Naive thymus-derived CD4-positive, alpha-beta T cell (primary cell): ENCODE measurements at regions not wholly inside any gene's neighbourhood (a gene's known extent, or its start where the extent isn't known, plus 50 kb on each side); places are given as distances from the start of the nearest gene placed in this dataset.

ENCODE experiments used
- ATAC-seq: fragments of 150-1000 bp; cut with Tn5 transposase; 2 replicates; pipeline ENCODE4 v1.10.0; 2021; ENCODE audit warnings: mild to moderate bottlenecking, moderate library complexity
- CTCF ChIA-PET: fragments of 350-600 bp; sonication (Branson Sonifier 250); formaldehyde crosslinking; loops from one replicate; lab custom pipeline; 2021; ENCODE audit warnings: antibody characterized with exemption; lab: Charles Lee
- POLR2A ChIA-PET: fragments of 350-600 bp; sonication (Branson Sonifier 250); formaldehyde crosslinking; loops from one replicate; lab custom pipeline; 2021; ENCODE audit warnings: antibody characterized with exemption, inconsistent platforms; lab: Charles Lee
- DNase-seq, 9 donors: peaks; one replicate each; pipeline versions ENCODE4 v3.0.0 to v3.0.0-alpha.2; 2020 to 2022; ENCODE audit warnings: mixed read lengths in 1 of 9
- H3K27ac ChIP-seq: one replicate; pipeline ENCODE4 v1.7.0; 2013; ENCODE audit warnings: mild to moderate bottlenecking, low read depth, low read length, moderate library complexity
- H3K27me3 ChIP-seq, 2 donors: one replicate each; pipeline ENCODE4 v1.7.0; 2013; ENCODE audit warnings: low read length in 2 of 2, mild to moderate bottlenecking in 2 of 2, moderate library complexity in 2 of 2; ENCODE audit not compliant: control insufficient read depth in 2 of 2, insufficient read depth in 2 of 2
- H3K36me3 ChIP-seq, 3 experiments: 1 replicate in 2 of 3; 2 replicates in 1 of 3; pipeline ENCODE4 v1.7.0; 2013; ENCODE audit warnings: low read length in 3 of 3, mild to moderate bottlenecking in 3 of 3, moderate library complexity in 1 of 3; ENCODE audit not compliant: insufficient read depth in 3 of 3, control insufficient read depth in 2 of 3
- H3K4me1 ChIP-seq, 2 donors: one replicate each; pipeline ENCODE4 v1.7.0; 2013; ENCODE audit warnings: low read length in 2 of 2, mild to moderate bottlenecking in 2 of 2, moderate library complexity in 1 of 2; ENCODE audit not compliant: control insufficient read depth in 2 of 2, insufficient read depth in 2 of 2
- H3K4me3 ChIP-seq: 2 replicates; pipeline ENCODE4 v1.7.0; 2013; ENCODE audit warnings: mild to moderate bottlenecking, low read length
- H3K9me3 ChIP-seq, 3 experiments: 1 replicate in 2 of 3; 2 replicates in 1 of 3; pipeline ENCODE4 v1.7.0; 2013; ENCODE audit warnings: low read length in 3 of 3; ENCODE audit not compliant: control insufficient read depth in 2 of 3
- H3K27ac Mint-ChIP-seq, 9 donors: one replicate each; pipeline ENCODE4 v1.8.0; 2020 to 2022; ENCODE audit warnings: mixed read lengths in 9 of 9, mild to moderate bottlenecking in 8 of 9, moderate library complexity in 5 of 9, inconsistent platforms in 2 of 9
- H3K27me3 Mint-ChIP-seq, 5 donors: one replicate each; pipeline ENCODE4 v1.8.0; 2021 to 2022; ENCODE audit warnings: mixed read lengths in 5 of 5, mild to moderate bottlenecking in 1 of 5
- H3K36me3 Mint-ChIP-seq, 5 donors: one replicate each; pipeline ENCODE4 v1.8.0; 2020 to 2022; ENCODE audit warnings: mixed read lengths in 5 of 5, mild to moderate bottlenecking in 3 of 5, inconsistent platforms in 1 of 5
- H3K4me1 Mint-ChIP-seq, 7 donors: one replicate each; pipeline ENCODE4 v1.8.0; 2020 to 2022; ENCODE audit warnings: mixed read lengths in 7 of 7, mild to moderate bottlenecking in 3 of 7, inconsistent platforms in 1 of 7
- H3K4me3 Mint-ChIP-seq, 10 donors: one replicate each; pipeline ENCODE4 v1.8.0; 2020 to 2022; ENCODE audit warnings: mild to moderate bottlenecking in 10 of 10, mixed read lengths in 10 of 10, moderate library complexity in 6 of 10, inconsistent platforms in 2 of 10
- H3K9me3 Mint-ChIP-seq, 11 donors: one replicate each; pipeline ENCODE4 v1.8.0; 2020 to 2022; ENCODE audit warnings: mixed read lengths in 11 of 11, mild to moderate bottlenecking in 4 of 11, inconsistent platforms in 1 of 11, moderate library complexity in 1 of 11
- intact Hi-C, 2 donors: fragments of 100-400 bp; cut with micrococcal nuclease; formaldehyde crosslinking; loops; one replicate each; pipeline ENCODE4 v1.15.1; 2023

DNA sequence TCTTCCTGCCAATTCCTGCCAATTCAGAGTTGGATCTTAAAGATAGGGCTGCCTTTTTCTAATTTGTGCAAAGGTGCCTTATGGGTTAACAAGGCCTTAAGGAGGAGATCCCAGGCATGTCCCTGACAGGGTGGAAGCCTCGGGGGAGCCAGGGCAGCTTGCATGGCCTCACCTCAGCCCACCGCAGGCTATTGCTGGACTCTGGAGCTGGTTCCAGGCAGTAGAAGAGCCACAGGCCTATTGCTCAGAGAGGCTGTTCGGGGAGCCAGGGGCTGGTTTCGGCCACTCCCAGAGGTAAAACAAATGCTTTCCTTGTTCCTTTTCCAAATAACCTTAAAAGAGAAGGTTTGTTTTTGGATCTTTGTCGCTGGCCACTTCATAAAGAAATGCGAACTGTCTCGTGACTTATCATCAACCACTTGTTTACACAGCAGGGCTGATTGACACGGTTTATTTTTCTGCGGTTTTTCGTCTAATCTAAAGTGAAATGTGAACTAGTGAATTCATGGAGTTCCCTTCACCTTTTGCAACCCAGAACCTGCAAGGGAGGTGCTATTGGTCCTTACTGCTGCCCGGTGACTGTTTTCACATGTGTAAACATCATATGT lies 108.6 kb downstream of the APOB start:
- ChIA-PET POLR2A (no interaction called here), CTCF (no interaction called here)
- Histone ChIP-seq H3K27me3 (no peaks in the 10 kb centered on the region), H3K36me3 (no peaks in the 10 kb centered on the region), H3K27ac (no peak overlapping the region), H3K4me1 (no peaks in the 10 kb centered on the region), H3K9me3 (no peaks in the 10 kb centered on the region), H3K4me3 (no peak overlapping the region)
- Mint-ChIP-seq H3K27ac (no peak overlapping the region), H3K4me3 (no peak overlapping the region), H3K4me1 (no peaks in the 10 kb centered on the region), H3K36me3 (no peaks in the 10 kb centered on the region), H3K9me3 (peaks cover 0 to 2% (median 0%) of the 10 kb centered on the region in 11 donors), H3K27me3 (peaks cover 0 to 35% (median 22%) of the 10 kb centered on the region in 5 donors)
- no peak for ATAC-seq
- intact Hi-C loops = no loop called here
- DNase-seq = no peak

DNA sequence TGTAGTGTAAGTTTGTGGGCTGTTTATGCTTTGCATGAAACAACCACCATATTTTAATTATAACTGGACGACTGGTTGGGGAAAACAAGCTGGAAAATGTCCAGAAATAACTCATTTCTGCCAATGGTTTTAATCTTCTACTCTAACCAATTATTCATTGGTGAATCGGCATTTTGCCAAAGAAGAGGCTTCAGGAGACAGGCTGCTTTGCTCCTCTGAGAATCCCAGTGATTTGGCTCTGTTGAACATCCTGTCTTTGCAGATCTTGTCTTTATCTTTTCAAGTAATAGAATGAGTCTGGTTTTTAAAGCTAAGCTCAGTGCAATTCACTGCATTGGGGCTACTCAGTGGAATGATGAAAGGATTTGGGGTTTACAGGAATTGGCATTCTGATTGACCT lies 109.6 kb downstream of the APOB start:
- peaks cover 0 to 3% (median 2%) of the 10 kb centered on the region in 11 donors for H3K9me3 Mint-ChIP-seq
- ATAC-seq (no peak), DNase-seq (no peak)
- H3K4me3 Mint-ChIP-seq = no peak overlapping the region
- H3K27me3 Mint-ChIP-seq = peaks cover 0 to 40% (median 22%) of the 10 kb centered on the region in 5 donors
- Histone ChIP-seq H3K36me3 (no peaks in the 10 kb centered on the region), H3K27ac (no peak overlapping the region), H3K4me3 (no peak overlapping the region), H3K27me3 (no peaks in the 10 kb centered on the region), H3K9me3 (no peaks in the 10 kb centered on the region), H3K4me1 (no peaks in the 10 kb centered on the region)
- CTCF ChIA-PET = no interaction called here
- no peaks in the 10 kb centered on the region for H3K4me1 Mint-ChIP-seq
- H3K36me3 Mint-ChIP-seq = peaks cover 0 to under 1% (median 0%) of the 10 kb centered on the region in 5 donors
- POLR2A ChIA-PET = no interaction called here
- intact Hi-C loops = no loop called here
- no peak overlapping the region for H3K27ac Mint-ChIP-seq

DNA sequence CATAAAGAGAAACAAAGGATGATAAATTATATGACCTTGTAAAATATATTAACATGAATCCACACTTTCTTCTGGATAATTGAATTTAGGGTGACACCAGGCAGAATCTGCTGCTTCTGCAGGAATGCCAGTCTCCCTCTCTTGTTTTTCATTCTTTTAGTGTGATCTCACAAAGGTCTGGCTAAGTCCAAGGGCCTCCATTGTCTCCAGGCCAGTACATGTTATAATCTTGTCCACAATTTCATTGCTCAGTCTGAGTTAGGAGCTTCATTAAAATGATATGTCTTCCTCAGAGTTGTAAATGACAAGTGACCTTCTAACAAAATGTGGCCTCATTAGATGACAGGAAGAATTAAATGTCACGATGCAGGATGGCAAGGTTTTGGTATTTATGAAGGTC lies 110.2 kb downstream of the APOB start:
- POLR2A ChIA-PET = no interaction called here
- peaks cover 0 to 9% (median 6%) of the 10 kb centered on the region in 11 donors for H3K9me3 Mint-ChIP-seq
- no peaks in the 10 kb centered on the region for H3K27me3 ChIP-seq
- H3K27ac Mint-ChIP-seq = no peak overlapping the region
- H3K4me1 Mint-ChIP-seq = no peaks in the 10 kb centered on the region
- DNase-seq (no peak), ATAC-seq (no peak)
- H3K36me3 ChIP-seq = no peaks in the 10 kb centered on the region
- H3K4me3 ChIP-seq = no peak overlapping the region
- peaks cover 0 to 45% (median 22%) of the 10 kb centered on the region in 5 donors for H3K27me3 Mint-ChIP-seq
- CTCF ChIA-PET = interaction anchor here (0.7 kb wide), 1 partner anchor 29 kb away, joined by 3 read pairs; no protein-coding TSS in a partner anchor
- intact Hi-C loops = no loop called here
- no peak overlapping the region for H3K4me3 Mint-ChIP-seq
- H3K9me3 ChIP-seq = no peaks in the 10 kb centered on the region
- no peaks in the 10 kb centered on the region for H3K4me1 ChIP-seq
- no peak overlapping the region for H3K27ac ChIP-seq
- H3K36me3 Mint-ChIP-seq = peaks cover 0 to 5% (median 0%) of the 10 kb centered on the region in 5 donors

DNA sequence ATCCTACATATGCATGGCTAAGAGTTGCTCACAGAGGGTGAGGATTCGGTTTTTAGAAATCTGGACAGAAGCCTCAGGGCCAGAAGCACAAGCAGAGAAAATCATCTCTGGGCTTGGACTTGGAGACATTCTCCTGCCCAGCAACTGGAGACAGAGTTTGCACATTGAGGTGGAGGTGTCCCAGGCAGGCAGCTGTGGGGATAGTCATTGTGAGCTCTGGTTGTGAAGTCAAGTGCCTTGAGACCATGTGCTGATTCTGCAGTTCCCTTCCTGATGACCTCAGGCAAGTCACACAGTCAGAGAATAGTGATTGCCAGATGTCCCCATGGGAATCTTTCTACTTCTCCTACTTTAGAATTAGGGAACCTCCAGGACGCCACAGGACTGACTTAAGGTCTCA lies 108.4 kb upstream of the LDAH start:
- intact Hi-C loops = no loop called here
- ATAC-seq (no peak), DNase-seq (no peak)
- ChIA-PET POLR2A (no interaction called here), CTCF (no interaction called here)
- Histone ChIP-seq H3K27me3 (no peaks in the 10 kb centered on the region), H3K36me3 (no peaks in the 10 kb centered on the region), H3K27ac (no peak overlapping the region), H3K4me1 (no peaks in the 10 kb centered on the region), H3K4me3 (no peak overlapping the region), H3K9me3 (no peaks in the 10 kb centered on the region)
- Mint-ChIP-seq H3K4me3 (no peak overlapping the region), H3K36me3 (peaks cover 0 to 13% (median 0%) of the 10 kb centered on the region in 5 donors), H3K9me3 (peaks cover 5 to 27% (median 15%) of the 10 kb centered on the region in 11 donors), H3K27me3 (peaks cover 0 to 53% (median 24%) of the 10 kb centered on the region in 5 donors), H3K27ac (no peak overlapping the region), H3K4me1 (no peaks in the 10 kb centered on the region)

DNA sequence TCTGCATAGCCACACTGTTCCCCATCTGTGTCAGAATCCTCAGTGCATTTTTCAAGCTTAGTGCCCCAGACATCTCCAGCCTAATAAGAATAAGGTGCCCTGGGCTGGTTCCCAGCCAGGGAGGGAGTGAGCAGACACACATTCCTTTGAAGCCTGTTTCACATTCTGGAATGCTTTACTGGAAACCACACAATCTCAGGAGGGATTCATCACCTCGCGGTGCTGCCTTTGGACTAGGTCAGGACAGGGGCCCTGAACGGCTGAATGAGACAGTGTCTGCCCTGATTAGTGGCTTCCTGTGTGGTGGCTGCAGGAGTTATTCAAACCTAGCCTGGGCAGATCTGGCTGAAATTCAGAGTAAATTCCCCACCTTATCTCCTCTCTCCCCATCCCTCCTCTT lies 108.0 kb upstream of the LDAH start:
- no peak overlapping the region for H3K4me3 ChIP-seq
- ChIA-PET POLR2A (no interaction called here), CTCF (no interaction called here)
- Mint-ChIP-seq H3K36me3 (peaks cover 0 to 13% (median 0%) of the 10 kb centered on the region in 5 donors), H3K4me3 (no peak overlapping the region), H3K4me1 (no peaks in the 10 kb centered on the region), H3K27me3 (peaks cover 0 to 54% (median 24%) of the 10 kb centered on the region in 5 donors), H3K27ac (no peak overlapping the region), H3K9me3 (peaks cover 5 to 27% (median 15%) of the 10 kb centered on the region in 11 donors)
- H3K36me3 ChIP-seq = no peaks in the 10 kb centered on the region
- DNase-seq (no peak), ATAC-seq (no peak)
- no peaks in the 10 kb centered on the region for H3K4me1 ChIP-seq
- no peaks in the 10 kb centered on the region for H3K9me3 ChIP-seq
- H3K27ac ChIP-seq = no peak overlapping the region
- intact Hi-C loops = no loop called here
- H3K27me3 ChIP-seq = peaks cover 0 to 2% of the 10 kb centered on the region in 2 donors

DNA sequence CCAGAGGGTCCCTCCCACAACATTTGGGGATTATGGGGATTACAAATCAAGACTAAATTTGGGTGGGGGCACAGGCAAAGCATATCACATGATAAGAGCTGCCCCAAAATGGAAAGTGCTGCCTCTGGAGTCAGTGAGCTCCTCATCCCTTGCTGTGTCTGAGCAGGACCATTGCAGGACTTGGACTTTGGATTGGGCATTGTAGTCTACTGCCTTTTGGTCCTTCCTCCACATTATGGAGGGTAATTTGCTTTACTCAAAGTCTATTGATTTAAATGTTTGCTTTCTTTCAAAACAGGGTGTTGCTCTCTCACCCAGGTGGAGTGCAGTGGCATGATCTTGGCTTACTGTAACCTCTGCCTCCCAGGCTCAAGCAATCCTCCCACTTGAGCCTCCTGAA lies 106.8 kb upstream of the LDAH start:
- DNase-seq (no peak), ATAC-seq (no peak)
- H3K4me3 Mint-ChIP-seq = no peak overlapping the region
- Histone ChIP-seq H3K9me3 (no peaks in the 10 kb centered on the region), H3K36me3 (no peaks in the 10 kb centered on the region), H3K27me3 (peaks cover 0 to 8% of the 10 kb centered on the region in 2 donors), H3K4me1 (no peaks in the 10 kb centered on the region), H3K4me3 (no peak overlapping the region), H3K27ac (no peak overlapping the region)
- H3K27ac Mint-ChIP-seq = no peak overlapping the region
- peaks cover 0 to 13% (median 0%) of the 10 kb centered on the region in 5 donors for H3K36me3 Mint-ChIP-seq
- POLR2A ChIA-PET = no interaction called here
- H3K27me3 Mint-ChIP-seq = peaks cover 0 to 55% (median 26%) of the 10 kb centered on the region in 5 donors
- intact Hi-C loops = no loop called here
- CTCF ChIA-PET = no interaction called here
- peaks cover 6 to 29% (median 15%) of the 10 kb centered on the region in 11 donors for H3K9me3 Mint-ChIP-seq
- H3K4me1 Mint-ChIP-seq = no peaks in the 10 kb centered on the region

DNA sequence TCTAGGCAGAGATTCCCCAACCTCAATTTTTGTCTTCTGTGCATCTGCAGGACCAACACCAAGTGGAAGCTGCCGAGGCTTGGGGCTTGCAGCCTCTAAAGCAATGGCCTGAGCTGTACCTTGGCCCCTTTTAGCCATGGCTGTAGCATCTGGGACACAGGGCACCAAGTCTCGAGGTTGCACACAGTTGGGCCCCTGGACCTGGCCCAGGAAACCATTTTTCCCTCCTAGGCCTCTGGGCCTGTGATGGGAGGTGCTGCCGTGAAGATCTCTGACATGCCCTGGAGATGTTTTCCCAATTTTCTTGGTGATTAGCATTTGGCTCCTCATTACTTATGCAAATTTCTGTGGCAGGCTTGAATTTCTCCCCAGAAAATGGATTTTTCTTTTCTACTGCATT lies 105.7 kb upstream of the LDAH start:
- Mint-ChIP-seq H3K36me3 (peaks cover 0 to 13% (median 0%) of the 10 kb centered on the region in 5 donors), H3K9me3 (peaks cover 6 to 29% (median 15%) of the 10 kb centered on the region in 11 donors), H3K27me3 (peaks cover 0 to 65% (median 34%) of the 10 kb centered on the region in 5 donors), H3K4me1 (no peaks in the 10 kb centered on the region), H3K27ac (no peak overlapping the region), H3K4me3 (no peak overlapping the region)
- CTCF ChIA-PET = no interaction called here
- intact Hi-C loops = no loop called here
- ATAC-seq (no peak), DNase-seq (no peak)
- Histone ChIP-seq H3K36me3 (no peaks in the 10 kb centered on the region), H3K4me3 (no peak overlapping the region), H3K9me3 (no peaks in the 10 kb centered on the region), H3K27ac (no peak overlapping the region), H3K27me3 (peaks cover 0 to 8% of the 10 kb centered on the region in 2 donors), H3K4me1 (no peaks in the 10 kb centered on the region)
- POLR2A ChIA-PET = no interaction called here
